MM.1S (cell line): ENCODE measurements at regions not wholly inside any gene's neighbourhood (a gene's known extent, or its start where the extent isn't known, plus 50 kb on each side); places are given as distances from the start of the nearest gene placed in this dataset.

Source experiments
- DNase-seq: peaks from one replicate; pipeline ENCODE4 v3.0.0-alpha.2; 2015
- H2AFZ ChIP-seq: fragments of 300-600 bp; sonication (generic); 2 replicates; pipeline ENCODE4 v1.6.0; 2016; ENCODE audit warnings: antibody characterized with exemption, low read length
- H3F3A ChIP-seq: fragments of 300-600 bp; sonication (generic); 2 replicates; pipeline ENCODE4 v1.6.1; 2016; ENCODE audit warnings: mild to moderate bottlenecking, antibody characterized with exemption, low read length, moderate library complexity, mixed read lengths; ENCODE audit not compliant: insufficient read depth
- H3K27ac ChIP-seq: fragments of 300-600 bp; sonication (generic); 2 replicates; pipeline ENCODE4 v1.5.1; 2016; ENCODE audit warnings: mild to moderate bottlenecking, low read length
- H3K27me3 ChIP-seq: fragments of 300-600 bp; sonication (generic); replicated peaks from 2 replicates; pipeline ENCODE4 v1.6.0; 2016; ENCODE audit warnings: low read length; ENCODE audit not compliant: insufficient read depth
- H3K36me3 ChIP-seq: fragments of 300-600 bp; sonication (generic); replicated peaks from 2 replicates; pipeline ENCODE4 v1.6.1; 2016; ENCODE audit warnings: mild to moderate bottlenecking, low read length, mixed read lengths; ENCODE audit not compliant: insufficient read depth
- H3K4me1 ChIP-seq: fragments of 300-600 bp; sonication (generic); 2 replicates; pipeline ENCODE4 v1.6.1; 2016; ENCODE audit warnings: low read length, mixed read lengths
- H3K4me2 ChIP-seq: fragments of 300-600 bp; sonication (generic); 2 replicates; pipeline ENCODE4 v1.6.0; 2016; ENCODE audit warnings: low read depth, low read length
- H3K4me3 ChIP-seq: fragments of 300-600 bp; sonication (generic); 2 replicates; pipeline ENCODE4 v1.5.1; 2016; ENCODE audit warnings: low read length, mixed read lengths
- H3K79me2 ChIP-seq: fragments of 300-600 bp; sonication (generic); 2 replicates; pipeline ENCODE4 v1.6.1; 2016; ENCODE audit warnings: mixed run types, low read length, mixed read lengths
- H3K9ac ChIP-seq: fragments of 300-600 bp; sonication (generic); 2 replicates; pipeline ENCODE4 v1.6.1; 2016; ENCODE audit warnings: low read length, mixed read lengths
- H3K9me2 ChIP-seq: fragments of 300-600 bp; sonication (generic); replicated peaks from 2 replicates; pipeline ENCODE4 v1.6.1; 2016; ENCODE audit warnings: mild to moderate bottlenecking, low read length, mixed read lengths; ENCODE audit not compliant: insufficient read depth
- H3K9me3 ChIP-seq: fragments of 300-600 bp; sonication (generic); replicated peaks from 2 replicates; pipeline ENCODE4 v1.6.1; 2016; ENCODE audit warnings: mild to moderate bottlenecking, low read length, mixed read lengths; ENCODE audit not compliant: insufficient read depth
- H4K20me1 ChIP-seq: fragments of 300-600 bp; sonication (generic); 2 replicates; pipeline ENCODE4 v1.6.1; 2016; ENCODE audit warnings: mild to moderate bottlenecking, low read length, moderate library complexity, mixed read lengths; ENCODE audit not compliant: insufficient read depth
- EZH2 ChIP-seq: fragments of 300-600 bp; sonication (generic); optimal IDR thresholded peaks from 2 replicates; pipeline ENCODE3; 2017; ENCODE audit warnings: low read depth, mild to moderate bottlenecking, antibody characterized with exemption, low read length, mixed read lengths
- EZH2phosphoT487 ChIP-seq: fragments of 300-600 bp; sonication (generic); IDR thresholded peaks from 2 replicates; pipeline ENCODE4 v1.6.1; 2018; ENCODE audit warnings: antibody characterized with exemption, low read length
- TF ChIP-seq, protein P1 (sequence below): fragments of 300-600 bp; sonication (generic); IDR thresholded peaks from 2 replicates; pipeline ENCODE4 v1.5.1; 2016; ENCODE audit warnings: antibody characterized with exemption, low read length, mixed read lengths

DNA sequence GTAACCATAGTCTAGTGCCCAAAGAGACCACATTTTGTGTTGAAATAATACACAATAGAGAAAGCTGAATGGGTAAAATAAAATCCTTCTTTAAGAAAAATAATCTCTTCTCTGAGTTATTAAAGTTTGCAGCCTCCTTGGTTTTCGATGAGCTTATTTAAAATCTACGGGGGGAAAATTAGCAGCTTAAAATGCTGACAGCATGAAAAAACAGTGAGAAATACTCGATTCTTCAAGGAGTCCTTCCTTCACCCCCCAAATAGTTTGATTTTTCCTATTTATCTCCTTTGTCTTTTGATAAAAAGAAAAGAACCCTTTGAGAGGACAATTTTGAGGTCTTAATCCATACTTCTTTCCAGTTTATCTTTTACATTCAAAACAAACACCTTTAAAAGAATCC lies 394.0 kb upstream of the B3GALT2 start:
- Histone ChIP-seq H3K79me2 (no peaks in the 10 kb centered on the region), H3K4me1 (no peaks in the 10 kb centered on the region), H3K4me3 (no peak overlapping the region), H3K36me3 (no peaks in the 10 kb centered on the region), H3K9me3 (no peaks in the 10 kb centered on the region), H2AFZ (no peak overlapping the region), H3K9ac (no peak overlapping the region), H3K27me3 (no peaks in the 10 kb centered on the region), H3F3A (no peaks in the 10 kb centered on the region), H3K27ac (no peak overlapping the region), H3K9me2 (no peaks in the 10 kb centered on the region), H4K20me1 (no peaks in the 10 kb centered on the region), H3K4me2 (no peak overlapping the region)
- TF ChIP-seq EZH2: no peak
- TF ChIP-seq EZH2phosphoT487: no peak
- TF ChIP-seq, protein P1, sequence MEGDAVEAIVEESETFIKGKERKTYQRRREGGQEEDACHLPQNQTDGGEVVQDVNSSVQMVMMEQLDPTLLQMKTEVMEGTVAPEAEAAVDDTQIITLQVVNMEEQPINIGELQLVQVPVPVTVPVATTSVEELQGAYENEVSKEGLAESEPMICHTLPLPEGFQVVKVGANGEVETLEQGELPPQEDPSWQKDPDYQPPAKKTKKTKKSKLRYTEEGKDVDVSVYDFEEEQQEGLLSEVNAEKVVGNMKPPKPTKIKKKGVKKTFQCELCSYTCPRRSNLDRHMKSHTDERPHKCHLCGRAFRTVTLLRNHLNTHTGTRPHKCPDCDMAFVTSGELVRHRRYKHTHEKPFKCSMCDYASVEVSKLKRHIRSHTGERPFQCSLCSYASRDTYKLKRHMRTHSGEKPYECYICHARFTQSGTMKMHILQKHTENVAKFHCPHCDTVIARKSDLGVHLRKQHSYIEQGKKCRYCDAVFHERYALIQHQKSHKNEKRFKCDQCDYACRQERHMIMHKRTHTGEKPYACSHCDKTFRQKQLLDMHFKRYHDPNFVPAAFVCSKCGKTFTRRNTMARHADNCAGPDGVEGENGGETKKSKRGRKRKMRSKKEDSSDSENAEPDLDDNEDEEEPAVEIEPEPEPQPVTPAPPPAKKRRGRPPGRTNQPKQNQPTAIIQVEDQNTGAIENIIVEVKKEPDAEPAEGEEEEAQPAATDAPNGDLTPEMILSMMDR: no peak
- DNase-seq: no peak

DNA sequence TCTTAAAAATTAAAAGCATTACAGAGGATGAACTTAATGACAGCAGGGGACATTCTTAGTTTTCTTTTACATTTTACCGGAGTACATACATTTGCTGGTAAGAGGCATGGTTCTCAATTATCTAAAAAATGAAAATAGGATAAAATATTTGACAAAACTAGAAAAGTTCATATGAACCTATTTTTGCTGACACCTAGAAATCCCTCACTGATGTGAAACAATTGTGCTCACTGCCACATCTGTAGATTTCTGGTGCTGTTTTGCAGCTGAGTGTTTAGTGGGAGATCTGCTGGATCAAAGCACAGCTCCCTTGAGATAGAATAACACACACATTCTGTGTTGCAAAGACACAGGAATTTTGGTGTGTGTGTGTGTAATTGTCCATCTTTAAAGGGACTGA lies 392.9 kb upstream of the B3GALT2 start:
- H4K20me1 ChIP-seq: no peaks in the 10 kb centered on the region
- H3K4me3 ChIP-seq: no peak overlapping the region
- H3K27me3 ChIP-seq: no peaks in the 10 kb centered on the region
- no peaks in the 10 kb centered on the region for H3K4me1 ChIP-seq
- no peaks in the 10 kb centered on the region for H3K79me2 ChIP-seq
- no peak overlapping the region for H3K9ac ChIP-seq
- TF ChIP-seq EZH2phosphoT487 (no peak), EZH2 (no peak)
- TF ChIP-seq, protein P1: no peak
- no peak overlapping the region for H3K27ac ChIP-seq
- DNase-seq: no peak
- no peaks in the 10 kb centered on the region for H3K9me3 ChIP-seq
- no peak overlapping the region for H3K4me2 ChIP-seq
- H3F3A ChIP-seq: no peaks in the 10 kb centered on the region
- H3K36me3 ChIP-seq: no peaks in the 10 kb centered on the region
- no peak overlapping the region for H2AFZ ChIP-seq
- no peaks in the 10 kb centered on the region for H3K9me2 ChIP-seq

DNA sequence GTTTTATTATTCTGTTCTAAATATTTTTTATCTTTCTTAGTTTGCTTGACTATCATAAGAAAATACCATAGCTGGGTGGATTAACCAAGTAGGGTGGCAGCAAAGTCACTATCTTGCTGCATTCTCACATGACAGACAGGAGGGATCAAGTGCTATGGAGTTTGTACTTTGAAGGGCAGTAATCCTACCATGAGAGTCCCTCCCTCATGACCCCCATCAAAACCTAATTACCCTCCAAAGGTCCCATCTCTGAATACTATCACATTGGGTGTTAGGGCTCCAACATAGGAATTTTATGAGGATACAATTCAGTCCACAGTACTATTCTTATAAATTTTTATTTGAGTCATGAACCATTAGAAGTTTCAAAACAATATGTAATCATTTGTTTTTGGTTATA lies 388.5 kb upstream of the B3GALT2 start:
- Histone ChIP-seq H3K4me1 (0 out of 2 replicates have a peak, but pooled peaks cover 2% of the 10 kb centered on the region), H3K9ac (no peak overlapping the region), H3K9me3 (no peaks in the 10 kb centered on the region), H3K4me3 (no peak overlapping the region), H3K79me2 (no peaks in the 10 kb centered on the region), H4K20me1 (no peaks in the 10 kb centered on the region), H3K9me2 (no peaks in the 10 kb centered on the region), H3K27ac (no peak overlapping the region), H3K4me2 (no peak overlapping the region), H2AFZ (no peak overlapping the region), H3K27me3 (no peaks in the 10 kb centered on the region), H3K36me3 (no peaks in the 10 kb centered on the region), H3F3A (no peaks in the 10 kb centered on the region)
- no peak for DNase-seq
- TF ChIP-seq EZH2phosphoT487: no peak
- no peak for TF ChIP-seq EZH2
- TF ChIP-seq, protein P1: no peak

DNA sequence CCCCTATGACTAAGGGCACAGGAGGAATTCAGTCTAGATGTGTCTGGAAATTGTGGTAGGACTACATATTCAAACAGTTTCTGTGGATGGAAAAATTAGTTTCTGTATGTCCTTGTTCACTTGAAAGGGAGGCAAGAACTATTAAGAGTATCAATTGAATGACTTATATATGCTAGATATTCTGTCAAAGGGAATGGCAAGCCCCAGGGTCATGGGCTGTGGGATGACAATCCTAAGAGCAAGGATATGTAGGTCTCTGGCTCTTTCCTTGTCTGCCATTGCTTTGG lies 383.5 kb upstream of the B3GALT2 start:
- no peaks in the 10 kb centered on the region for H3K27me3 ChIP-seq
- H3K27ac ChIP-seq: no peak overlapping the region
- H3K9me3 ChIP-seq: no peaks in the 10 kb centered on the region
- no peak overlapping the region for H3K9ac ChIP-seq
- no peak overlapping the region for H2AFZ ChIP-seq
- H3K79me2 ChIP-seq: no peaks in the 10 kb centered on the region
- H4K20me1 ChIP-seq: no peaks in the 10 kb centered on the region
- peaks cover 7% of the 10 kb centered on the region; the same call in 1 of the 2 replicates for H3K4me1 ChIP-seq
- H3K36me3 ChIP-seq: no peaks in the 10 kb centered on the region
- no peak for DNase-seq
- H3K4me2 ChIP-seq: no peak overlapping the region
- TF ChIP-seq EZH2phosphoT487: no peak
- no peak for TF ChIP-seq EZH2
- TF ChIP-seq, protein P1: no peak
- H3K4me3 ChIP-seq: no peak overlapping the region
- no peaks in the 10 kb centered on the region for H3F3A ChIP-seq
- H3K9me2 ChIP-seq: no peaks in the 10 kb centered on the region
